ENCODE measurements at regions not wholly inside any gene's neighbourhood (a gene's known extent, or its start where the extent isn't known, plus 50 kb on each side); places are given as distances from the start of the nearest gene placed in this dataset.

- TF ChIP-seq CTCF (IDR thresholded peaks at IDR 0.05; ENCODE audit: borderline replicate concordance, extremely low read depth, low read length, poor library complexity, severe bottlenecking) (no peak), EZH2 (IDR thresholded peaks at IDR 0.05; ENCODE audit: borderline replicate concordance, low read depth, low read length, severe bottlenecking) (no peak)
These were observed 439.0 kb upstream of the GOLIM4 start for GRCh38 chr3:168534761-168535160.
